Right cardiac atrium (tissue), 5 donors: ENCODE measurements at regions not wholly inside any gene's neighbourhood (a gene's known extent, or its start where the extent isn't known, plus 50 kb on each side); places are given as distances from the start of the nearest gene placed in this dataset.
"Not testable (repeated sequence)": the region's sequence is repeated elsewhere in the genome, so short reads cannot be mapped to it uniquely, and the experiment has no call there.

ENCODE experiments used
- ATAC-seq, 2 donors: fragments of 200-7000 bp; cut with Tn5 transposase; one replicate each; pipeline versions ENCODE4 v1.8.0 to v1.9.1; 2020; ENCODE audit warnings: moderate library complexity in 2 of 2, mild to moderate bottlenecking in 1 of 2
- DNase-seq, 3 donors: peaks; one replicate each; pipeline ENCODE4 v3.0.0-alpha.2; 2020
- H3K27ac ChIP-seq: one replicate; pipeline ENCODE4 v1.5.1; 2013; ENCODE audit warnings: mild to moderate bottlenecking, low read length, control low read depth, moderate library complexity
- H3K27me3 ChIP-seq: one replicate; pipeline ENCODE4 v1.6.1; 2013; ENCODE audit not compliant: control insufficient read depth, insufficient read depth
- H3K4me1 ChIP-seq: one replicate; pipeline ENCODE4 v1.6.1; 2013; ENCODE audit warnings: low read length; ENCODE audit not compliant: control insufficient read depth, insufficient read depth
- H3K4me3 ChIP-seq: one replicate; pipeline ENCODE4 v1.5.1; 2013; ENCODE audit warnings: low read length, control low read depth
- H3K9me3 ChIP-seq: one replicate; pipeline ENCODE4 v1.6.1; 2013; ENCODE audit warnings: low read length; ENCODE audit not compliant: control insufficient read depth
- WGBS: extraction: QIAGEN DNeasy Blood & Tissue Kit; methylation state at CpG from one replicate; pipeline ENCODE4 v1.1.7; 2013; 5-methylcytosine and 5-hydroxymethylcytosine counted together
- intact Hi-C, 4 donors: fragments of 100-400 bp; cut with DNase I; formaldehyde crosslinking; loops; one replicate each; pipeline versions ENCODE4 v1.11.0 to v1.14.0; 2022 to 2023
- donor health status: healthy with polysubstance abuse.
- donor health status: DM: no; HTN: yes; CAD: no.
- donor health status: DM: no; HTN: no; CAD: no.
- donor health status: DM: no; HTN: yes; CAD: no; lungs with severe emphysema.
- donor health status: DM: yes; HTN: yes; CAD: no.

- WGBS, result 87% methylated on average over 2 of the region's 2 CpGs
- Histone ChIP-seq H3K4me3 (no peak overlapping the region), H3K27me3 (no peaks in the 10 kb centered on the region), H3K9me3 (no peaks in the 10 kb centered on the region), H3K27ac (no peak overlapping the region), H3K4me1 (no peaks in the 10 kb centered on the region)
- ATAC-seq (no peak), DNase-seq (no peak)
- intact Hi-C loops, result no loop called here
Observed at GRCh38 chr5:23411994-23412393, 95.4 kb upstream of the PRDM9 start.

GRCh38 chr5:23411200-23411599, 96.2 kb upstream of the PRDM9 start:
- Histone ChIP-seq H3K27me3 (no peaks in the 10 kb centered on the region), H3K4me1 (no peaks in the 10 kb centered on the region), H3K9me3 (no peaks in the 10 kb centered on the region), H3K4me3 (no peak overlapping the region), H3K27ac (no peak overlapping the region)
- WGBS, result 80% methylated on average over 17 of the region's 17 CpGs
- DNase-seq, result no peak
- intact Hi-C loops, result no loop called here
- ATAC-seq, result no peak

GRCh38 chr5:23410775-23411174, 96.6 kb upstream of the PRDM9 start:
- intact Hi-C loops, H3K27ac ChIP-seq, H3K4me3 ChIP-seq, DNase-seq, H3K9me3 ChIP-seq, ATAC-seq, H3K4me1 ChIP-seq, H3K27me3 ChIP-seq: not testable (repeated sequence)
- WGBS, result 79% methylated on average over 5 of the region's 5 CpGs

GRCh38 chr5:23405316-23406068, 101.9 kb upstream of the PRDM9 start:
- ATAC-seq (no peak), DNase-seq (no peak)
- whole genome bisulfite sequencing, result 87% methylated on average over 3 of the region's 3 CpGs
- Histone ChIP-seq H3K4me3 (no peak overlapping the region), H3K27me3 (no peaks in the 10 kb centered on the region), H3K4me1 (no peaks in the 10 kb centered on the region), H3K27ac (no peak overlapping the region), H3K9me3 (no peaks in the 10 kb centered on the region)
- intact Hi-C loops, result no loop called here

- WGBS, result 73% methylated on average over 3 of the region's 3 CpGs
- Histone ChIP-seq H3K9me3 (no peaks in the 10 kb centered on the region), H3K27ac (no peak overlapping the region), H3K4me1 (no peaks in the 10 kb centered on the region), H3K4me3 (no peak overlapping the region), H3K27me3 (no peaks in the 10 kb centered on the region)
- DNase-seq (no peak), ATAC-seq (no peak)
- intact Hi-C loops, result no loop called here
Observed at GRCh38 chr5:23402585-23402984, 104.8 kb upstream of the PRDM9 start.

- Histone ChIP-seq H3K27ac (no peak overlapping the region), H3K4me1 (no peaks in the 10 kb centered on the region), H3K9me3 (no peaks in the 10 kb centered on the region), H3K27me3 (no peaks in the 10 kb centered on the region), H3K4me3 (no peak overlapping the region)
- ATAC-seq, result no peak
- 84% methylated on average over 5 of the region's 5 CpGs for WGBS
- DNase-seq, result no peak
- intact Hi-C loops, result no loop called here
Observed at GRCh38 chr5:23400951-23401350, 106.5 kb upstream of the PRDM9 start.

- H3K4me1 ChIP-seq, result no peaks in the 10 kb centered on the region
- DNase-seq (no peak), ATAC-seq (no peak)
- no peaks in the 10 kb centered on the region for H3K27me3 ChIP-seq
- no peak overlapping the region for H3K4me3 ChIP-seq
- WGBS, result 65% methylated on average over 2 of the region's 2 CpGs
- peaks cover 2% of the 10 kb centered on the region for H3K9me3 ChIP-seq
- intact Hi-C loops, result no loop called here
- no peak overlapping the region for H3K27ac ChIP-seq
Observed at GRCh38 chr5:23396346-23396745, 111.1 kb upstream of the PRDM9 start.

- 43% methylated on average over 4 of the region's 4 CpGs for WGBS
- intact Hi-C loops, result no loop called here
- no peaks in the 10 kb centered on the region for H3K4me1 ChIP-seq
- no peak overlapping the region for H3K4me3 ChIP-seq
- no peaks in the 10 kb centered on the region for H3K27me3 ChIP-seq
- DNase-seq, result no peak
- H3K9me3 ChIP-seq, result peaks cover 2% of the 10 kb centered on the region
- peak; percentile 82 to 96 for ATAC-seq
- H3K27ac ChIP-seq, result no peak overlapping the region
Observed at GRCh38 chr5:23389291-23390101, 117.9 kb upstream of the PRDM9 start.

GRCh38 chr5:23385036-23385435, 122.4 kb upstream of the PRDM9 start:
- no peak overlapping the region for H3K27ac ChIP-seq
- H3K27me3 ChIP-seq, result no peaks in the 10 kb centered on the region
- ATAC-seq, result no peak
- H3K4me3 ChIP-seq, result no peak overlapping the region
- WGBS, result 67% methylated on average over 1 of the region's 1 CpG
- H3K4me1 ChIP-seq, result no peaks in the 10 kb centered on the region
- intact Hi-C loops, result no loop called here
- DNase-seq, result no peak
- no peaks in the 10 kb centered on the region for H3K9me3 ChIP-seq

- no peak overlapping the region for H3K27ac ChIP-seq
- no peaks in the 10 kb centered on the region for H3K27me3 ChIP-seq
- no peak for ATAC-seq
- no peaks in the 10 kb centered on the region for H3K4me1 ChIP-seq
- DNase-seq, result no peak
- no peak overlapping the region for H3K4me3 ChIP-seq
- no peaks in the 10 kb centered on the region for H3K9me3 ChIP-seq
- intact Hi-C loops, result no loop called here
Observed at GRCh38 chr5:23372177-23372576, 135.2 kb upstream of the PRDM9 start.

GRCh38 chr5:23368393-23368792, 139.0 kb upstream of the PRDM9 start:
- Histone ChIP-seq H3K9me3 (no peaks in the 10 kb centered on the region), H3K4me3 (no peak overlapping the region), H3K4me1 (no peaks in the 10 kb centered on the region), H3K27ac (no peak overlapping the region), H3K27me3 (no peaks in the 10 kb centered on the region)
- intact Hi-C loops, result no loop called here
- WGBS, result 71% methylated on average over 3 of the region's 3 CpGs
- no peak for ATAC-seq
- no peak for DNase-seq
